ENCODE measurements at regions not wholly inside any gene's neighbourhood (a gene's known extent, or its start where the extent isn't known, plus 50 kb on each side); places are given as distances from the start of the nearest gene placed in this dataset.

DNA sequence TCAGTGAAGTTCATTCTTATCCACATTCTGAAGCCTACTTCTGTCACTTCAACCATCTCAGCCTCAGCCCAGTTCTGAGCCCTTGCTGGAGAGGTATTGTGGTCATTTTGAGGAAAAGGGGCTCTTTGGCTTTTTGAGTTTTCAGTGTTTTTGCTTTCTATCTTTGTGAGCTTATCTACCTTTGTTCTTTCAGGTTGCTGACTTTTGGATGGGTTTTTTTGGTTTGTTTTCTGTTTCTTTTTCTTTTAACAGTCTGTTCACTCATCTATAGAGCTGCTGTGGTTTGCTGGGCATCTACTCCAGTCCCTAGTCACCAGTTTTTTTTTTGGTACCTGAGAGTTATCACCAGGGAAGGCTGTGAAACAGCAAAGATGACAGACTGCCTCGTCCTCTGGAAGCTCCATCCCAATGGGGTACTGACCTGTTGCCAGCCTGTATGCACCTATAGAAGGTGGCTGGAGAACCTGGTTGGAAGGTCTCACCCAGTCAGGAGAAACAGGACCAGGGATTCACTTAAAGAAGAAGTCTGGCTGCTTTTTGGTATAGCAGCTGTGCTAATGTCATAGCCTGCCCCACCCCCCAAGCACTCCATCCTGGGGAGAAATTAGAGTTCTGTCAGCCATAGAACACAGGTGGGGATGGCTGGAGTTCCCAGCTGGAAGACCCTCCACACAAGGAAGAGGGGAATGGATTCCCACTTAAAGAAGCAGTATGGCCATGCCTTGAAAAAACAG is 138.6 kb upstream of the TSLP start:
- Histone ChIP-seq H3F3A (replicated peaks; ENCODE audit: insufficient read depth) (no peaks in the 10 kb centered on the region), H3K9me2 (no peaks in the 10 kb centered on the region), H3K27me3 (ENCODE audit: insufficient read depth) (no peaks in the 10 kb centered on the region), H3K4me3 (ENCODE audit: low read depth in 2 of 2, low read length in 1 of 2) (no peak overlapping the region), H3K4me2 (no peak overlapping the region), H2AFZ (ENCODE audit: low read depth) (no peak overlapping the region), H3K4me1 (ENCODE audit: control insufficient read depth in 1 of 2, insufficient read depth in 2 of 2, low read depth in 1 of 2, low read length in 1 of 2) (no peaks in the 10 kb centered on the region), H3K27ac (ENCODE audit: low read depth in 2 of 2, low read length in 1 of 2) (no peak overlapping the region), H3K79me2 (ENCODE audit: insufficient read depth) (no peaks in the 10 kb centered on the region), H4K20me1 (ENCODE audit: insufficient read depth) (no peaks in the 10 kb centered on the region), H3K9ac (no peak overlapping the region), H3K9me3 (no peaks in the 10 kb centered on the region), H3K36me3 (replicated peaks in 1 of 2; ENCODE audit: control insufficient read depth in 1 of 2, insufficient read depth in 2 of 2, low read length in 1 of 2) (no peaks in the 10 kb centered on the region)
- CTCF ChIA-PET, result no interaction called here
- POLR2A ChIA-PET, result no interaction called here
- TF ChIP-seq RAD21 (IDR thresholded peaks at IDR 0.05; ENCODE audit: low read length), result no peak
- no peak for TF ChIP-seq SIN3A (IDR thresholded peaks at IDR 0.05; ENCODE audit: borderline replicate concordance, low read depth, low read length)
- TF ChIP-seq RXRA (IDR thresholded peaks at IDR 0.05; ENCODE audit: borderline replicate concordance, low read depth), result no peak
- no peak for TF ChIP-seq FOXJ3 (CRISPR knock-in tag; IDR thresholded peaks at IDR 0.05)
- TF ChIP-seq, protein P1, sequence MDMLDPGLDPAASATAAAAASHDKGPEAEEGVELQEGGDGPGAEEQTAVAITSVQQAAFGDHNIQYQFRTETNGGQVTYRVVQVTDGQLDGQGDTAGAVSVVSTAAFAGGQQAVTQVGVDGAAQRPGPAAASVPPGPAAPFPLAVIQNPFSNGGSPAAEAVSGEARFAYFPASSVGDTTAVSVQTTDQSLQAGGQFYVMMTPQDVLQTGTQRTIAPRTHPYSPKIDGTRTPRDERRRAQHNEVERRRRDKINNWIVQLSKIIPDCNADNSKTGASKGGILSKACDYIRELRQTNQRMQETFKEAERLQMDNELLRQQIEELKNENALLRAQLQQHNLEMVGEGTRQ (IDR thresholded peaks at IDR 0.05; ENCODE audit: borderline replicate concordance, low read depth, low read length), result no peak
- TF ChIP-seq, protein P2, sequence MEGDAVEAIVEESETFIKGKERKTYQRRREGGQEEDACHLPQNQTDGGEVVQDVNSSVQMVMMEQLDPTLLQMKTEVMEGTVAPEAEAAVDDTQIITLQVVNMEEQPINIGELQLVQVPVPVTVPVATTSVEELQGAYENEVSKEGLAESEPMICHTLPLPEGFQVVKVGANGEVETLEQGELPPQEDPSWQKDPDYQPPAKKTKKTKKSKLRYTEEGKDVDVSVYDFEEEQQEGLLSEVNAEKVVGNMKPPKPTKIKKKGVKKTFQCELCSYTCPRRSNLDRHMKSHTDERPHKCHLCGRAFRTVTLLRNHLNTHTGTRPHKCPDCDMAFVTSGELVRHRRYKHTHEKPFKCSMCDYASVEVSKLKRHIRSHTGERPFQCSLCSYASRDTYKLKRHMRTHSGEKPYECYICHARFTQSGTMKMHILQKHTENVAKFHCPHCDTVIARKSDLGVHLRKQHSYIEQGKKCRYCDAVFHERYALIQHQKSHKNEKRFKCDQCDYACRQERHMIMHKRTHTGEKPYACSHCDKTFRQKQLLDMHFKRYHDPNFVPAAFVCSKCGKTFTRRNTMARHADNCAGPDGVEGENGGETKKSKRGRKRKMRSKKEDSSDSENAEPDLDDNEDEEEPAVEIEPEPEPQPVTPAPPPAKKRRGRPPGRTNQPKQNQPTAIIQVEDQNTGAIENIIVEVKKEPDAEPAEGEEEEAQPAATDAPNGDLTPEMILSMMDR (IDR thresholded peaks at IDR 0.05), result no peak
- no peak for TF ChIP-seq YY1 (IDR thresholded peaks at IDR 0.05; ENCODE audit: low read depth)
- TF ChIP-seq, protein P3, sequence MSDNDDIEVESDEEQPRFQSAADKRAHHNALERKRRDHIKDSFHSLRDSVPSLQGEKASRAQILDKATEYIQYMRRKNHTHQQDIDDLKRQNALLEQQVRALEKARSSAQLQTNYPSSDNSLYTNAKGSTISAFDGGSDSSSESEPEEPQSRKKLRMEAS (IDR thresholded peaks at IDR 0.05; ENCODE audit: low read depth), result no peak
- no peak for TF ChIP-seq NFIC (IDR thresholded peaks at IDR 0.05; ENCODE audit: borderline replicate concordance)
- no peak for TF ChIP-seq TAF1 (IDR thresholded peaks at IDR 0.05; ENCODE audit: borderline replicate concordance, low read depth, low read length)
- DNase-seq, result no peak
- 60% methylated on average over 1 of the region's 1 CpG for WGBS (ENCODE audit: low lambda C conversion rate)

DNA sequence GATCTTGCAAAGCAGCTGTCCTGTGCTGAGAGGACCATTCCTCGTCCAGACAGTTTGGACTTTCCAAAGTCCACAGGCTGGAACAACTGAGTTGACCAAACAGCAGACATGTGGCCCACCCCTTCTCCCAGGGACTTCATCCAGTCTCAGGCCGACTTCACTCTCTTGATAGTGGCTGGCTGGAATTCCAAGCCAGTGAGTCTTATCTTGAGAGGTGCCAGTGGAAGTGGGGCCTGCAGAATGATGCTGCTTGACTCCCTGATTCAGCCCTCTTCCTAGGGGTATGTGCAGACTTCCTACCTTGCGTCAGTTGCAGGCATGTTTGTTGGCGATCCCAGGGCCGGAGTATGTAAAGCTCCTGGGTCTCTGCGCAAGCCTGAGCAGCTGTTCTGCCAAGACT is 131.4 kb upstream of the TSLP start:
- H3K4me3 ChIP-seq (ENCODE audit: low read depth in 2 of 2, low read length in 1 of 2), result no peak overlapping the region
- H3K9ac ChIP-seq, result no peak overlapping the region
- no peaks in the 10 kb centered on the region for H3K9me3 ChIP-seq
- no peaks in the 10 kb centered on the region for H3K9me2 ChIP-seq
- ChIA-PET POLR2A (no interaction called here), CTCF (no interaction called here)
- H3K4me2 ChIP-seq, result no peak overlapping the region
- H2AFZ ChIP-seq (ENCODE audit: low read depth), result no peak overlapping the region
- TF ChIP-seq GABPA (IDR thresholded peaks at IDR 0.05; ENCODE audit: low read depth), result no peak
- 33% methylated on average over 1 of the region's 6 CpGs for WGBS (ENCODE audit: low lambda C conversion rate)
- no peaks in the 10 kb centered on the region for H4K20me1 ChIP-seq (ENCODE audit: insufficient read depth)
- no peak overlapping the region for H3K27ac ChIP-seq (ENCODE audit: low read depth in 2 of 2, low read length in 1 of 2)
- no peaks in the 10 kb centered on the region for H3K36me3 ChIP-seq (replicated peaks in 1 of 2; ENCODE audit: control insufficient read depth in 1 of 2, insufficient read depth in 2 of 2, low read length in 1 of 2)
- no peaks in the 10 kb centered on the region for H3F3A ChIP-seq (replicated peaks; ENCODE audit: insufficient read depth)
- H3K79me2 ChIP-seq (ENCODE audit: insufficient read depth), result no peaks in the 10 kb centered on the region
- H3K27me3 ChIP-seq (ENCODE audit: insufficient read depth), result no peaks in the 10 kb centered on the region
- DNase-seq, result no peak
- H3K4me1 ChIP-seq (ENCODE audit: control insufficient read depth in 1 of 2, insufficient read depth in 2 of 2, low read depth in 1 of 2, low read length in 1 of 2), result no peaks in the 10 kb centered on the region

Data from SK-N-SH (cell line).